ENCODE measurements at regions not wholly inside any gene's neighbourhood (a gene's known extent, or its start where the extent isn't known, plus 50 kb on each side); places are given as distances from the start of the nearest gene placed in this dataset.
A peak's percentile ranks its signal among the peaks of the same experiment; 100 is the strongest.
"Not testable (repeated sequence)": the region's sequence is repeated elsewhere in the genome, so short reads cannot be mapped to it uniquely, and the experiment has no call there.

DNA sequence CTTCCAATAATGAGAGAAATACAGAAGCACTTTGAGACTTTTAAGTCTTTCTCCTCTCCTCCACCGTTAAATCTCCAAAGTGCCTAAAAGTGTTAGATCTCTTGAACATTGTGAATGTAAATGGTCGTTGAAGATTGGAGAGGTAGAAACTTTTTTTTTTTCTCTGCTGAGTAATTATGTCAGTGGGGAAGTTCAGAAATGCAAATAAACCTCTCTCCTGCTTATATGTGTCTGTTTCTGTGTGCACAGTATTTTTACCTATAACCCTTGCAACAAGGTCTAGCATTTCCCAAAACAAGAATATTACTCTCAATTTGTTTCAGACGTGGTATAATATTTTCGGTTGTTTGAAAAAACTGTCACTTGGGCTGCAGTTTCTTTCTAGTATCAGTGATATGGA, 833.6 kb upstream of the CDH8 start:
- no peak for DNase-seq
- intact Hi-C loops (cut with DNase I): loop anchor here (5.0 to 10.0 kb wide), 2 partner anchors 415 to 678 kb away; no protein-coding TSS in a partner anchor

DNA sequence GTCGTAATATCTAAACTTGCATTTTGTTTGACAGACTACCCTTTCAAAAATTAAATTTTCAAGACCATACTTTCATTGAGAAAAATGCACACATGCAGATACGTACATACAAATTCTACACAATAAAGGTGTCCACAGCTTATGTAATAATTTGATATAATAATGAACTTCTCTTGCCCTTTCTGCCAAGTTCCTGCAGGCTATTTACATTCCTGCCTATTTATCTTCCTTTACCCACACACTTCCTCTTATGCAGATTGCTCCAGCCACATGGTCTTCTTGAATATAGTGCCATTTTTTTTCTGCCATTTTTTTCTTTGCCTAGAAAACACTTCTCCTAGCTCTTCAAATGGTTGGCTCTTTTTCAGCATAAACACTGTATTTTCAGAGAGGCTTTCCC, 826.9 kb upstream of the CDH8 start:
- no peak for DNase-seq
- intact Hi-C loops (cut with DNase I): no loop called here

DNA sequence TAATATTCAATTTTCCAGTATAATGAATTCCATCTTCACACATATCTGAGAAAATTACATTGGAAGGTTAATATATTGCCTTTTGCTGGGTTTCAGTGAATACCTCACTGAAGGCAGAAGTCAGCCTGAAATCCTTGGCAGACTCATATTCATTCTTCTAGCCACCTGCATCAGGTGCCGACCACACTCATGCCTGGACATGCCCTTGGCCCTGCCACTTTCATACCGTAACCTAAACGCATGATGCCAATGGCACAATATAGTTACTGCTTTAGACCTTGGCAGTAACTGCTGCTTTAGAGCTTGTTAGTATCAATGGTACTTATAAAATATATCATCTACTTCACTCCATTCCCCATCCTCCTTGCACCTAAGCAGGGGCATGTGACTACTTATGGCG, 817.6 kb upstream of the CDH8 start:
- intact Hi-C loops (cut with DNase I): no loop called here
- DNase-seq: no peak

DNA sequence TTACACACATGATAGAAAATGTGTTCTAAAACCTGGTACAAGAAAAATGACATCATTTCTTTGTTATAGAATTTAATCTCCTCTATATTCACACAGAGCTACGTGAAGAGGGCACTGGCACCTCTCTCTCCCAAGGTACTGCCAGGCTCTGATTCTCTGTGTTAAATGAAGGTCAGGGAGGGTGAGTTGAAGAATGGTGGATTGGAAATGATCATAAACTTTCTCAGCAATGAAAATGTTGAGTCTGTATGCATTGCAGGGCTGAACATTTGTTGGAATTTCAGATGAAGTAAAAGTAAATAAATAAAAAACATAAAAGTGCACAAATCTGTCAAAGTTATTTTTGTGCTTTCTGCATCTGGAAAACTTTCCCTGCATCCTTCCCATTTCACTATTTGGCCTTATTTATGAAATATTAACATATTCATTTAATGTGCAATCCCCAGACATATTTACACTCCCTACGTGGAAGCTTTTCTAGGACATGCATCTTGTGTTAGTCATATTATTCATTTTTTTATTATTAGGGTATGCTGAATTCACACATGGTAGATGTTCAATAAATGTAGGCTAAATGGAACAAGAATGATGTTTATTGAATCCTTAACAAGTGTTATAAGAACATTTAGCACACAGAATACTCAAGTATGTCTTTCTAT, 810.3 kb upstream of the CDH8 start:
- intact Hi-C loops (cut with DNase I): no loop called here
- DNase-seq: no peak

DNA sequence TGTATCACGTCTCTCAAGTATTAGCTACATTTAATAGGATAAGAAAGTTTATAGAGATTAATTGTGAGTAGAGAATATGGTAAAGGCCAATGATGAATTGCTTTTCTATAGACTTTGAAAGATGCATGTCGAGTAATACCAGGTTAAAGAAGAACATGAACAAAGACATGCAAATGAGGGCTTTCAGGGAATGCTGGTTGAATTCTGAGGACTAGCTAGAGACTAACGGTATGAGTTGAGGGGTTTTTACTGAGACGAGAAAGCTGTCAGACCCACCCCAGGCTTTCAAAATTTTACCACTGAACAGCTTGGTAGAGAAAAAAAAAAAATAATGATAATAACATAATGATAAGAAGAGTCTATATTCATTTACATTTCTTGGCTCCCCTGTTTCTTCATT, 796.0 kb upstream of the CDH8 start:
- DNase-seq: no peak

DNA sequence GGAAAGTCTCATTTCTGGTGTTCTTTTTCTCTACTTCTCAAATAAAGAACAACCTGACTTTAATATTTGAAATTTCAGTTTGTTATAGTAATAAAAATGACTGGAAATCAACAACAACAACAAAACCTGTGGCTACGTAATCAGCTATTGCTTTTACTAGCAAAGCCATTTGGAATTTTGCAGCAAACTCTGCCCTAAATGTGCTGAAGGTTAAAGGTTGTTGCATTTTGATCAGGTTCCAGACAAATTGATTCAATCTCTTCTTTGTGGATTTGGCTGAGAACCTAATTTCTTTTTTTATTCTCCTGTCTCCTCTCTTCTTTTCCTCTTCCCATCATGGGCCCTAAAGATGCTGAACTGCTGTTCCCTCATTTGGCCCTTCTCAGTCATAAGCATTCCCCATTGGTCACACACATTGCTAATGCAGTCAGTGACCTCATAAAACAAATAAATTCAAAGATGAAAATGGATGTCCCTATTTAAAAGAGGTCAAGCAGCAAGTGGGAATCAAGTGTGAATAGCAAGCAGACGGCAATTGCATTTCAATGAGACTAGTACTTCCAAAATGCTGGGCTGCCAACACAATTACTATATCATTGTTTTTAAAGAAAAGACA, 795.1 kb upstream of the CDH8 start:
- intact Hi-C loops (cut with DNase I): no loop called here
- no peak for DNase-seq

More for the DNA sequence above, 796.0 kb upstream of the CDH8 start:
- intact Hi-C loops (cut with DNase I): no loop called here

DNA sequence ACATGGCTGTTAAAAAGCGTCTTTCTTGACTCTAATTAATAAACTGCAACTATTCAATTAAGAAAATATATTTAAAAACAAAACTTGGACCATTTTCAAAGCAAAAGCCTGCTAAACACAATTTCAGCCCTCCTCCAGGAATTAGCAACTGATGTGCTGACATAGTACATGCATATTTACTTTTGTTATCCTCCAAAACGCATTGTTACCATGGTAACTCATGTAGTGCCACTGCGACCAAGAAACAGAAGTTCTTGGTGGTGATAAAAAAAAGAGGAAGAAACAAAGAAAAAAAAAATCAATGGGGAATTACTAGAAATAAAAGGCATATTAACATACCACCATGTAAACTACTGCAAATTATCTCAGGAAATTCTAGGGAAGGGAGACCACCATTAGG, 793.4 kb upstream of the CDH8 start:
- DNase-seq: no peak
- intact Hi-C loops (cut with DNase I): no loop called here

DNA sequence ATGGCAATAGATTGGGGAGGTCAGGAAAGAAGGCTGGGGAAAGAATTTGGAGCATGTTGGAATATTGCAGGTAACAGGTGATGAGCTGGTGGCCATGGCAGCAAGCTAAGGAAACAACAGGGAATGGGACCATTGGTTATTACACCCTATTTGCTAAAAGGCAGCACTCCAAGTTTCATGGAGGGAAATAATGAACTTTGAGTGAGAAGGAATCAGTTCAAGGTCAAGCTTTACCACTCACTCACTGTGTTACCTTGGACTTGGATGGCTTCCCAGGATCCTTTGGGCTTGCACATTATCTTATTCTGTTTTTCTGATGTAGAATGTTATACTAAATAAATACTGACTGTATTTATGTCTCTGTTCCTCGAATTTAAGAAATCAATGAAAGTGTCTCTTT, 792.8 kb upstream of the CDH8 start:
- intact Hi-C loops (cut with DNase I): no loop called here
- no peak for DNase-seq

DNA sequence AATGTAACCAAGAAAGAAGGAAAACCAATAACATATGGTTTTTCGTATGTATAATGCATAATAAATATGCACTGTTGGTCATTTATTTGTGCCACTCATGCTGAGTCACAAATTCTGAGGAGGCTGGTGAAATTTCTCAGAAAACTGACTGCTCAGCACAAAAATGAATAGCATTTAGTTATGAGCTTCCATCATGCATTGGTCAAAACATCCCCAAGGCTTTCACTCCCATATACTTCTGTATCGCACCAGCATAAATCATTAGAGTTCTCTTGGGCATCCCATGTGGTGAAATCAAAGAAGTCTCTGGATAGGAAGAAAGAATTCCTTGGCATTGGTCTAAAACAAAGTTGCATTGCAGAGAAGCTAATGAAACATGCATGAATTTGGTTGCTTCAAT, 785.6 kb upstream of the CDH8 start:
- no peak for DNase-seq
- intact Hi-C loops (cut with DNase I): no loop called here

DNA sequence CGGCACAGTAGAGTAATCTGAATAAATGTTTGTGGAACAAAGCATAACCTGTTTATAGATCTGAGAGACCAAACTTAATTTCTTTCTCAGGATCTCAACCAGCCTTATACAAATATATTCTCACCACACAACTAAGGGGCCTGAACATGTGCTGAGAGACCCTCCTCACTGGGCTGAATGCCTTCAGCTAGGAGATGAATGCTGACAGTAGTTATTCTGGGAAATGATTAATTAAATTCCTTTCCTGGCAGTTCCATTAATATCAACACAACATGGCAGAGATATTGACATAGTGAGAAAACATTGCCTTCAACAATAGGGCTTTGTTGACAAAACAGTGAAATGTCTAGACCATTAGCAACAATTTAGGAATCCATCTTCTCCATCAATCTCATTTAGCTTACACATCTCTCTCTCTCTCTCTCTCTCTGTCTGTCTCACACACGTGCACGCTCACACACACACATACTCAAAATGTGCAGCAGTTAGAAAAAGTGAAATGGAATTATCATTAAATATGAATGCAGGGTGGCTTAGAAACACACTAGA, 780.8 kb upstream of the CDH8 start:
- intact Hi-C loops (cut with DNase I): no loop called here
- no peak for DNase-seq

DNA sequence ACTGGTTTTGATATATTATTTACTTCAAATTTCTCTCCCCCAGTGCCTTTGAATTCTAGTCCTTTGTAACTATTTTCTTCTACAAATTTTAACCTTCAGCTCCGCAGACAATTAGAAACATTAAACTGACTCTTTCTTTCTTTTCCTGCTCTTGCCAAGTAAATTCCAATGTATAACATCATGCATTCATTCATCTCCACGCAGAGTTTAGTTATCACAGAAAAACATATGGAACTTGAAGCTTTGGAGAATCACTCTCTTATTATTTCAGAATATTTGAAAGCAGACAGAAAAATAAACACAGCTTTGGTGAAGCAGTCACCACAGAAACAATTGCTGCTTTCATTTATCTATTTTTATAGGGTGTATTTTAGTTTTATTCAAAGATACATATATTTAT, 778.7 kb upstream of the CDH8 start:
- intact Hi-C loops (cut with DNase I): no loop called here

DNA sequence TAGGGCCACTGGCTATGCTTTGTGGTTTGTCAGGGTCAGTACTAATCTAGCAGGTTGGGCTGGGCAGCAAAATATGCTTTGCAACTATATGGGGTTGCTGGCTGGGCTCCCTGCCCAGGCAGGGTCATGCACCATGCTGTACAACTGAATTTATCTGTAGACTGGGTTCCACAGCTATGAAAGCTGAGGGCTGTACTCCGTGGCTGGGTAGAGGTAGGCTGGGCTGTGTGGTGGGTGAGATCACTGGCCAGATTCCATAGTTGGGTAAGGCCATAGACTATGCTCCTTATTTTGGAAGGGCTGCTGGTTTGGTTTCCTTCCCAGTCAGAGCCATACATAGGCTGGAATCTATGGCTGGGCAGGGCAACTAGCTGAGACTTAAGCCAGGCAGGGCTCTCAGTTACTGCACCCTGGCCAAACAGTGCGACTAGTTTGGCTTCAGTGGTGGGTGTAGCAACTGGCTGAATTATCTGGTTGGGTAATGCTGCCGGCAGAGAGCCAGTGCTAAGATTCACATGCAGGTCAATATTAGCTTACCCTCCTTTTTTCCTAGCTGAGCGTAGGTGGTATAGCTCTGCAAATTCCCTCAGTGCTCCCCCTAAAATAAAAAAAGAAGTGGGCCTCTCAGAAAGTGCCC, 769.1 kb upstream of the CDH8 start:
- DNase-seq: peak in 1 of 10 donors; percentile 69

More for the DNA sequence above, 778.7 kb upstream of the CDH8 start:
- no peak for DNase-seq

DNA sequence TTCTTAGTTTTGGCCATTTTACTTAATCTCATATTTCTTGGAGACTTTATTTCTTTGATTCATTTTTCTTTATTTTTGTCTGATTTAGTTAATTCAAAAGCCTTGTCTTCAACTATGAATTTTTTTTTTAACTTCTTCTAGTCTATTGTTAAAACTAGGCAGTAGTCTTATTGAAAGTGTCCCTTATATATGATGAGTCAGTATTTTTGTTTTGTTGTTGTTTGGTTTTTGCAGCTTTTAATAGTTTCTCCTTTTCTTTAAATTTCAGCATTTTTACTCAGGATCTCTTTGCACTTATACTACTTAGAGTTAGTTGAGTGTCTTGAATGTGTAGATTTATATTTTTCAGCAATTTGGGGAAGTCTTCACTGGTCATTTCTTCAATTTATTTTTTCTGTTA, 758.5 kb upstream of the CDH8 start:
- intact Hi-C loops (cut with DNase I): no loop called here
- no peak for DNase-seq

More for the DNA sequence above, 769.1 kb upstream of the CDH8 start:
- intact Hi-C loops (cut with DNase I): no loop called here

DNA sequence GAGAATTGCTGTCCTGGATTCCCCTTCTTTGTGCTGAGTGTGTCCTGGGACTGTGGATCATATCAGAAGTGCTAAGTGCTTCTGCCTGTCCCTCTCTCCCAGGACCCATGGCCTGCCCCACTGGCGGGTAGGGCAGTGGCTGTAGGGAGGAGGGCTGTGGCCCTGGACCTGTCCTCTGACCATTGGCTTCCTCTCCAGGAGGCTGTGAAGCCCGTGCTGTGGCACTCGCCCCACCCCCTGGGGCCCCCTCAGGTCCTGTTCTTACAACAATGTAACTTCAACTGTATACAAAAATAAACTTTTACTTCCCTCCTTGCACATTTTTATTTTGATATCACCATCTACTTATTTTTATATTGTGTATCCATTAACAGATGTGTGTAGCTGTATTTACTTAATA, 743.8 kb upstream of the CDH8 start:
- peak in 2 of 10 donors; percentile 52 to 64 for DNase-seq
- intact Hi-C loops (cut with DNase I): not testable (repeated sequence)

DNA sequence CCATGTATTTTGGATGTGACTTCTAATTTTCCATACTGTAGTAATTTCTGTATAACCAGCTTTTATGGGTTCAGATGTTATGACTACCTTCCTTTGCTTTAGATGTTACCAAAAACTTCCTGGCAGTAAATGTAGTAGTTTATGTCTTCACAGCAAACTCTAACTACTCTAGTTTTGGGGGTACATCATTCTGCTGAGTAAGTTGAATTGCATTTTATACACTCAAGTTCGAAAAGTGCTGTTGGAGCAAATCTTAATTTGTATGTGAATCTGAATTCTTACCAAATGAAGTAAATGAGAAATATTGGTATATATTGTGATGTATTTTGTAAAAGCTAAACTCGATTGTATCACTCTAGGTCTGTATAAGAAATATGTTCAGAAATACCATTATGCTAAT, 728.3 kb upstream of the CDH8 start:
- DNase-seq: no peak
- intact Hi-C loops (cut with DNase I): no loop called here

DNA sequence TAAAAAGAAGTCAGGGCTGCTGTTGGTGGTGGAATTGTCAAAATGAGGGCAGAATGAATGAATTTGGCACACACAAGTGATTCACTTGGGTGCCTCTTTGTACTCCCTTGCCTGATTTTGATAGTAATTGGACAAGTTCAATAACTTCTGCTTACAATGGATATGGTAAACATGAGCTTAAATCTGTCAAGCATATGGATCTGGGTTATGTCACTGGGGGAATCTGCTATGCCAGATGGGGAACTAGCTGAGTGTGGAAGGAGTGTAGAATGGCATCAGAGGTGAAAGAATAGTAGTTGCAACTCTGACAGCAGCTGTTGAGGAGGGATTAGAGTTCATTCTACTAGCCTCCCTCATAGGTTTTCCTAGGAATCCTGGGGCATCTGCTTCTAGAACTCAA, 724.2 kb upstream of the CDH8 start:
- no peak for DNase-seq
- intact Hi-C loops (cut with DNase I): no loop called here

DNA sequence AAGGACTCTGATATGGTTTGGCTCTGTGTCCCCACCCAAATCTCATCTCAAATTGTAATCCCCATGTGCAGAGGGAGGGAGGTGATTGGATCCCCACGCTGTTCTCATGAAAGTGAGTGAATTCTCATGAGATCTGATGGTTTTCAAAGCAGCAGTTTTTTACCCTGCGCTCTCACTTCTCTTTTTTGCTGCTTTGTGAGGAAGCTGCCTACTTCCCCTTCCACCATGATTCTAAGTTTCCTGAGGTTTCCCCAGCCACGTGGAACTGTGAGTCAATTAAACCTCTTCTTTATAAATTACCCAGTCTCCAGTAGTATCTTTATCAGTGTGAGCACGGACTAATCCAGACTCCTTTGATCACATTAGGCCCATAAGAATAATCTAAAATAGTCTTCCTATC, 719.7 kb upstream of the CDH8 start:
- intact Hi-C loops (cut with DNase I): no loop called here
- DNase-seq: no peak

DNA sequence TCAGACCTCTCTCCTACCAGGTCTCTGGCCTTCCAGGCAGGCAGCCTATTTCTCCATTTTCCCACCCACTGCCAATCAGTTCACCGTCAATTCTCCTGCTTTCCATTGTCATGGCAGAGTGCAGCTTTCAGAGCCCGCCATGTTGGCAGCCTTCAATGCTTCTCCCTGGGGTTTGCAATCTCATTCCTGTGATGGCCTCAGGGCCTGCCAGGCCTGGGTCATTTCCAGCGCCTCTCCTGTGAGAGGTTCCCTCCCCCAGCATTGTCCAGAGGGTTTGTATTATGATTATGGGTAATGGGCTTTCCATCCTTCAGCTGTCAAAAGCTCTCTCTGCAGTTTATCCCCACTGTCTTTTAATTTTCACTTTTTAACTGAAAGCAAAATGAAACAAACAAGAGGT, 716.6 kb upstream of the CDH8 start:
- DNase-seq: peak in 2 of 10 donors; percentile 7 to 66
- intact Hi-C loops (cut with DNase I): no loop called here

DNA sequence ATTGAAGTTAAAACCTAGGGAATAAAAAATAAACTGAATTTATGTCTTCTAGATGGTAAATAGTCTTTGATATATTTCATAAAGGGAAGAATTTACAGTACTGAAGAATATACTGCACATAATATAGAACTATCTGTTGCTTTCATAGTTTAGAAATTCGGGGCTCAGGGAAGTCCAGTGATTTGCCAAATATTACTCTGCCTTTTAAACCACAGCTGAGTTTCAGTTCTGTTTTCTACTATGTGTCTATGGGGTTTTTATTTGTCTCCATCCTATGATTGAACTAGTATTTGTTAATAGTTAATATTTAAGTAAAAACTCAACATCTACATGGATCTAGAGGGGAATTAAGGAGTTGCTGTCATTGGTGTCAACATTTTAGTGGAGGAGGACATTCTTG, 715.0 kb upstream of the CDH8 start:
- DNase-seq: no peak
- intact Hi-C loops (cut with DNase I): no loop called here

DNA sequence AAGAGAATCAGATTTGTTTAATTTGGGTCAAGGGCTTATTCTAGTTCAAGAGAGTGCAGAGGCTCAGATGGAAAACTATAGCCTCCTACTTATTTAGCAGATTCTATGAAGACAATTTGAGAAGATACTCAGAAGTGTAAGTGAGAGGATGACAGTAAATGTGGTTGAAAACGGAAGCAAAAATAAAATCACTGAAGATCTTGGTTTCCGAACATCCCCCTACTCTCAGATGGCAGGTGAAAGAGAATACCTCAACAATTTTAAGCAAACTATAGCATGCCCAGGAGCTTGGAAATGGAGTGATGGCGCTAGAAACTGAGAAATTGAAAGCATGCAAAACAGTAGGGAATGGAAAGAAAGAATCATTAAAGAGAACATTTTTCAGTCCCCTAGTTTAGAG, 705.5 kb upstream of the CDH8 start:
- no peak for DNase-seq
- intact Hi-C loops (cut with DNase I): no loop called here

DNA sequence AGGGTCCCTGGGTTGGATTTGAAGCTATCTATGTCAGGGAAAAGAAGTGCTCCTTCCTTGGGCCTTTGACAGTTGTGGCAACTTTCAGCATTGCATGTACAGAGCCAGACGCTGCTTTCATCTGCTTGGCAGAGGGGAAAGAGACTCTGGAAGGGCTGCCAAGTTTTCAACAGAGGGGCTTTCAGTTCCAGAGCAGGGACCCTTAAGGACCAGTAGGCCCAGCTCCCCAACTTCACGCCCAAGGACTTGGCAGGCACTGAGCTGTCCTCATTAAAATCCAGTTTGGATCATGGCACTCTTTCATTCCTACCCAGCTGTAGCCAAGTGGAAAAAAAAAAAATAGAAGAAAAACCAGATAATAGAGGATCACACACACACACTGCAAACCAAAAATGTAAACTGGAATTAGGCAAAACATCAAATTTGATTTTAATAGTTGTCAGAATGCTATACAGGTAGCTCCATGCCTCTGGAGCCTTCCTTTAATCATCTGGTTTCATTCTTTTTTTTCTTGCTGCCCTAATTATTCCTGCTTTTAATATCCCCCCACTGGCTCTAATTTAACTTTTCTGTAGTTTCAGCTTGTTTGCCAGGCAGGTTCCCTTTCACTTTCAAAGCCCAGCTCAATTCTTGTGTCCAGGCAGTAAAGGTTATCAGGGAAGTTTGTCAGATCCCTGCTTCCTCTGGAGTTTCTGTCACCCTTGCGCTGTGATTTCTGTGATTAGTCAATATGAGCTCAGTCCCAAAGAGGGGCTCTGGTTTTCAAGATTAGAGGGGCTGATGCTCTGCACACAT, 702.6 kb upstream of the CDH8 start:
- intact Hi-C loops (cut with DNase I): no loop called here
- peak in 9 of 10 donors; percentile 36 to 84 (median 42) for DNase-seq

All from posterior cingulate gyrus (tissue), 11 donors.